Activated CD8-positive, alpha-beta memory T cell treated with anti-CD3 and anti-CD28 coated beads, Interleukin-2, amount 50 U/mL, for 48 hours (primary cell): ENCODE measurements at regions not wholly inside any gene's neighbourhood (a gene's known extent, or its start where the extent isn't known, plus 50 kb on each side); places are given as distances from the start of the nearest gene placed in this dataset.

Experiments
- DNase-seq: peaks from one replicate; pipeline ENCODE4 v3.0.0-alpha.2; 2020

- DNase-seq, result no peak
Measured at GRCh38 chr2:239756790-239757760, 268.1 kb downstream of the NDUFA10 start.

GRCh38 chr2:239756031-239756789 is 268.9 kb downstream of the NDUFA10 start:
- DNase-seq, result no peak

DNA sequence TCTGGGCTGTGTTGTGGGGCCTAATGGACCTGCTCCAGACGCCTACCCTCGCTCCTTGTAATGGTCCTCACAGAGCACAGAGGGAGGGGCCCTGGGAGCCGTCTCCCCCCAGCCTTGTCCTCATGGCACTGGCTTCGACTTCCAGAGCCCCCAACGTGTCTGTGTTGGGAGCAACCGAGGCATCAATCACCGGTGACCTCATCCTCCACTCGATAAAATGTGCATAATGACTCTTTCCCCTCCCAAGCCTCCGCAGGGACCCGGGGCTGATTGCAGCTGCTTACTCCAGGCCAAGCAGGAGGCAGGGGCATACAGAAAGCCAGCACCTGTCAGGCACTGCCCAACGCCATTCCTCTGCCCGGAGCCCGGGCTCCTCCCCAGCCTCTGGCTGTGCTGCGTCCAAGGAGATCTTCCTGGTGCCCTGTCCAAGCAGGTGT is 271.7 kb downstream of the NDUFA10 start:
- DNase-seq, result no peak

DNA sequence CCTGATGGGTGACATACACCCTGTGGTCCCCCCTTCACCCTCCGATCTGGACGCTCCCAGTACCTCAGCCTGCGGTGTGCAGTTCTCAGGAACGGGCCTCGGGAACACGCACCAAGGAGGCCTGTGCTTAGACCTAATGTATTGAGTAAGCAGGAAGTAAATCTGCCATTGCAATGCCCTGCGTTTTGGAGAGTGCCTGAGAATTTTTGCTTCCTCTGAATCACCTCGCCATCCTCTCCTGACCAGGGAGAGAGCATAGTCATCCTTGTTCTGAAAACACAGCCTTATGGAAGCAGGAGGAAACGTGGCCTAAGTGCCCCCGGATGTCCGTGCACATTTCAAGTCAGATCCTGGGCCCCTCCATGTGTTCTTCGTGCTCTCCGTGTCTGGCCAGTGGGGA is 272.2 kb downstream of the NDUFA10 start:
- no peak for DNase-seq

DNA sequence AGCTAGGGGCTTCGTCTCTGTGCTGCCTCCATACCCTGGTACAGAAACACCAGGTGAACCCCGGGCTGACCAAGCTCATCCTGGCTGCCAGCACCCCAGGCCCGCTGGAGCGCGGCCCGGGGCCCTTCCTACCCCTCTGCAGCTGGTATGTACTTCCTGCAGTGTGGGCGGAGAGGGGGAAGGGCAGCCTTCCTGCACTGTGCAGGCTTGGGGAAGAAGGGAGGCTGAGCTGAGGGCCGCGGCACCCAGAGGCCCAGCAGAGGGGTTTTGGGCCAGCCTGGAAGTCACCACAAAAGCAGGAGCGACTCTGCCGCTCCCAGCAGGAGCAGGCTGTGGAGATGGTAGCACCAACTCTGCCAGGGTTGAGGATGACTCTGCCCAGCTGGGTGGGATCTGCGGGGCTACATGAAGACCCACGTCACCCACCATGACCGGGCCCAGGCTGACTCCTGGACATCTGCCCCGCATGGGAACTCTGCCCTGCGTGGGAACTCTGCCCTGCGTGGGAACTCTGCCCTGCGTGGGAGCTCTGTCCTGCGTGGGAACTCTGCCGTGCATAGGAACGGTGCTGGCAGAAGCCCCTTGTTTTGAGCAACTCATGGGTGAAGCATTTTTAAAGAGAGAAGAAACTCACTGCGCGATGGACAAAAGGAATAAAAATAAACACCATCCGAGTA is 273.3 kb downstream of the NDUFA10 start:
- peak; percentile 59 for DNase-seq

GRCh38 chr2:239750929-239751678 is 274.0 kb downstream of the NDUFA10 start:
- peak; percentile 53 for DNase-seq

DNA sequence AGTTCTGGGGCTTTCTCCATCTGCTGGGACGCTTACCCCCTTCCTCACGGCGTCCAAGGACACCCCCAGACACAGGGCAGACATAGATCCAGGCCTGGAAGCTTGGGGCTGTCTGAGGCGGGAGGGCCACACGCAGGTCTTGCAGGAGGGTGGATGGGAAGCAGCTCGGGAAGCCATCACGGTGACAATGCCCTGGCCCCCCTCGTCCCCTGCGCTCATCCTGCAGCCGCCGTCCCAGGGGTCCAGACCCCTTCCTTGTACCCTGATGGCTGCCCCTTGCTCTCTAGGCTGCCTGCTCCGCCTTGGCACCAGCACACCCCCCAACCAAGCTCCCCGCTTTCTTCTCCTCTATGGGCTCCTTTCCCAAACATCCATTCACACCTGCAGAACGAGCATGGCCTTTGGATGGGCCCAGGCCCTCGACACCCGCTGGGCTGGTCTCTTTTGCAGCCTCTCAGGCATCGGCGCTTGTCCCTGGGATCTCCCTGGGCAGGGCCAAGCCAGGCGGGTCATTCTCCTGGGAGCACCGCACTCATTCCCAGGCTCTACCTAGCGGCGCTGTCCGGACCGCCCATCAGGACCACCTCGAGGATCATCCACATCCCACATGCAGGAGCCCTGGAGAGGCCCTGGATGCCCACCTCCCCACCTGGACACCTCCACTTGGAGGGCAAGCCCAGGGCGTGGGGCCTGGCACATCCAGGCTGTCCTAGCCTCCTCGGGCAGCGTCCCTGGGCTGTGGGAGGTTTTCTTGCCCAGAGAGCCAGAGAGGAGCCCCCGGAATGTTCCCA is 274.9 kb downstream of the NDUFA10 start:
- no peak for DNase-seq

GRCh38 chr2:239749272-239749873 is 275.8 kb downstream of the NDUFA10 start:
- DNase-seq, result no peak

GRCh38 chr2:239748811-239749210 is 276.3 kb downstream of the NDUFA10 start:
- DNase-seq, result no peak

- DNase-seq, result no peak
Measured at GRCh38 chr2:239747771-239748170, 277.4 kb downstream of the NDUFA10 start.

- no peak for DNase-seq
Measured at GRCh38 chr2:239747274-239747673, 277.9 kb downstream of the NDUFA10 start.

DNA sequence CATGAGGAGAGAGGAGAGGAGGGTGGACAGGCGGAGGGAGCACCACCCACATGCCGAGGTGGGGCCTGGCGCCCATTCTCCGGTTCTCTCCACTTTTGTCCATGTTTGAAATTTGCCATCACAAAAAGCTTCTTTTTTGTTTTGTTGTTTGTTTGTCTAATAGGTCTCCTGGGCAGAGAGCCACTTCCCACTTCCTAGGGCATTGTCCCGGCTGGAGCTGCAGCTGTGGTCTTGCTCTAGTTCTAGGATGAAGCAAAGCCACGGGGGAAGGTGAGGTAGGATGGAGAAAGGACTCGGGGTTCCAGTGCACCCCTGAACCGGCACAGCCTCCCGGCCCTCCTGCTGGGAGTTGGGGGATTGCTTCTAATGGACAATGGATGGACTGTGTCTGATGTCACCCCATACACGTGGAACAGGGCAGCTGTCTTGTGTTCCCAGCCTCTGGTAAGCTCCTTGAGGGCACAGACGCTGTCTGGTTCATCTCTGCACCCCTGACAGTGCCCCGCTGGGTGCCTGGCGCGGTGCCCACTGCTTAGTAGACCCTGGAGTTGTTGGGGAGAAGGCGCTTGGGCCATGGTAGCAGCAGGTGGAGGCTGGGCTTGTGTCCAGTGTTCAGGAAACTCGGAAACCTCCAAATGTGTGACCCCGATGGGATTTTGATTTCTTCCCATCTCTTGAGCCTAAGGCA is 278.4 kb downstream of the NDUFA10 start:
- no peak for DNase-seq

DNA sequence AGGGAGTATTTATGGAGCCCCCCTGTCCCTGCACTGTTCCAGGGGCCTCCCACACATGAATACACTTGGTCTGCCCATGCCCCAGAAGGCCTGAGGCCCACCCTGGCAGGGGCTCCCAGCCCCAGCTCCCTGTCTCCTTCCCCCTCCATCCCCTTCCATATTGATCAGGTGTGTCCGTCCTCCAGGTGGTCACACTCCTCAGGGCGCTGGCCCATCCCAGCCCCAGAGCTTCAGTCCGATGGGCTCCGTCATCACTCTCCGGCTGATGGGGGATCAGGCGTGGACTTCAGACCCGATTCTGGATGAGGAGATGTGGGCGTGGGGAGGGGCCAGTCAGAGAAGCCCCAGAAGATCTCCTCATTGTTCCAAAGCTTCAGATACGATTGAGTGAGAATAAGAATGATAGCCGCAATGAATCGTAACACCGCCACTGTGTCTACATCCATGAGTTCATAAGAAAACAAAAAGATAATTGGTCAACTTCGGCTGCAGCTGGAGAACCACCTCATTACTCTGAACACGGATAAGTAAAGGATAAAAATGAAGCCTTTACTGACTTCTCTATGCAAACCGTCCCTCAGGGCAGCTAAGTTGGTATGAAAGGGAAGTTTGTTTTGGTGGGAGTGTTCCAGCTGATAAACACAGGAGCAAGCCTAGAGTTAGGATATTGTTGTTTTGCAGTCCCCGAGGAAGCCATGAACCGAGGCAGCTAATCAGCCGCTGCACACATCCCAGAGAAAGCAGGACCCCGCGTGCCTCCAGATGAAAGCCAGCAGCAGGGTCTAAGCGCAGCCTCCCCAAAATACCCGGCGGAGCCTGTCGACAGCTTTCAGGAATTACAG is 279.5 kb downstream of the NDUFA10 start:
- no peak for DNase-seq

DNA sequence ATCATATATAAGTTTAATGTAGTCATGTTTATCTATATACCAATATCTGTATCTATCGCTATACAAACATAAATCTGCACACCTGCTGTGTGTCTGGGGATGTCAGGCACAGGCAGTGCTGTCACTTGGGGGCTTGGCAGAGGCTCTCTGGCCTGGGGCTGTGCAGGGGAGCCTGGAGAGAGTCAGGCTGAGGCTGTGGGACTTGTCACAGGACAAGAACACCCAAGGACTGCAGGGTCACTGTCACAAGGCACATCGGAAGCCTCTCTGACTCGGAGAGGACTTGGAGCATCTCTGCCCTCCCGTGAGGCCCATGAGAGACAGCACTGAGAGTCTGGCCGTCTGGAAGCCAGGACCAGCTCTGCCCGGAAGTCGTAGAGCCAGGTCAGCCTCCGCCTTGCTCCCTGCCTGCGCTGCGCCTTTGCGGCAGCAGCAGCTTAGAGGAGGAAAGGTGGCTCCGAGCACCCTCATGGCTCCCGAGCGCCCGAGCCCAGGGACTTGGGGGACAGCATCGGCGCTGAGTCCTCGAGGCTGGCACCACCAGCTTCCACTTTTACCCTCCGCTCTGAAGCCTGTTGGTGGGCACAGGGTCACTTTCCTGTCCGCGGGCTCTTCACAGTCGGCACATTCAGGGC is 280.3 kb downstream of the NDUFA10 start:
- no peak for DNase-seq

GRCh38 chr2:239743206-239743605 is 281.9 kb downstream of the NDUFA10 start:
- no peak for DNase-seq

GRCh38 chr2:239742377-239742776 is 282.8 kb downstream of the NDUFA10 start:
- DNase-seq, result no peak

DNA sequence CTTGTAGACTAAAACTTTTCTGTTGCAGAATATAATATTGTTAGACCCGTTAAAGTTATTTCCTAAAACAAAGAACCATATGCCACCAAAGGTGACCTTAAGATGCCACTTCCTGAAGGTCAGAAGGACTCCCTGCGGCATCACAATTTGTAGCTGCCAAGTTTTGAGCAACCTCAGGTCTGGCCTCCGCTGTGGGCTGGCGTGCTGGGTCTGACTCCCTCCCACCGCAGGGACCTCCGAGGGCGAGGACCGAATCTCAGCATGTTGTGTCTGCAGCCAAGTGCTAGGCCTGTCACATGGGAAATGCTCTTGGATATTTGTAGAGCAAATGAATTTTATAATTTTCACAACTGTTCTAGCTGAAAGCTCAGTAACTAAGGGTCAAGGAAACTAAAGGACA is 285.9 kb downstream of the NDUFA10 start:
- no peak for DNase-seq

DNA sequence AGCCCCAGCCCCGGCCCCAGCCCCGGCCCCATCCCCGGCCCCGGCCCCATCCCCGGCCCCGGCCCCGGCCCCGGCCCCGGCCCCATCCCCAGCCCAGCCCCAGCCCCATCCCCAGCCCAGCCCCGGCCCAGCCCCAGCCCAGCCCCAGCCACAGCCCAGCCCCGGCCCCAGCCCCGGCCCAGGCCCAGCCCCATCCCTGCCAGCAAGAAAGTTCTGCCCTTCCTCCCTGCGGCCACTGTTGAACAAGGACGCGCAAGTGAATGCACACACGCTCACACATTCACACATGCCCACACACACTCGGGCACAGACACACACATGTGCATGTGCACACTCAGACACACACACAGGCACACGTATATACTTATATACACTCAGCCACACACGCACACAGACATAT is 287.0 kb downstream of the NDUFA10 start:
- DNase-seq, result no peak

GRCh38 chr2:239737144-239737463 is 288.0 kb downstream of the NDUFA10 start:
- DNase-seq, result no peak
